CD4-positive, CD25-positive, alpha-beta regulatory T cell (primary cell): ENCODE measurements at regions not wholly inside any gene's neighbourhood (a gene's known extent, or its start where the extent isn't known, plus 50 kb on each side); places are given as distances from the start of the nearest gene placed in this dataset.

Experiments
- ATAC-seq, 2 donors: fragments of 150-1000 bp; cut with Tn5 transposase; one replicate each; pipeline ENCODE4 v1.10.0; 2021; ENCODE audit warnings: low read depth in 2 of 2, moderate number of reproducible peaks in 2 of 2, moderate library complexity in 1 of 2
- DNase-seq, 3 donors: peaks; one replicate each; pipeline versions ENCODE4 v3.0.0 to v3.0.0-alpha.2; 2012 to 2022; ENCODE audit warnings: mixed read lengths in 1 of 3
- H3K27ac ChIP-seq: one replicate; pipeline ENCODE4 v1.7.0; 2013; ENCODE audit warnings: mild to moderate bottlenecking, low read length; ENCODE audit not compliant: insufficient read depth, poor library complexity, severe bottlenecking
- H3K27me3 ChIP-seq: one replicate; pipeline ENCODE4 v1.7.0; 2013; ENCODE audit warnings: low read length; ENCODE audit not compliant: control insufficient read depth, insufficient read depth
- H3K36me3 ChIP-seq: one replicate; pipeline ENCODE4 v1.7.0; 2013; ENCODE audit warnings: mild to moderate bottlenecking, low read length, moderate library complexity; ENCODE audit not compliant: control insufficient read depth, insufficient read depth
- H3K4me1 ChIP-seq: 2 replicates; pipeline ENCODE4 v1.7.0; 2013; ENCODE audit warnings: mild to moderate bottlenecking, low read length; ENCODE audit not compliant: insufficient read depth, control insufficient read depth, poor library complexity, severe bottlenecking
- H3K4me3 ChIP-seq: one replicate; pipeline ENCODE4 v1.7.0; 2013; ENCODE audit warnings: low read depth, mild to moderate bottlenecking, low read length, moderate library complexity
- H3K9me3 ChIP-seq, 2 experiments: 1 replicate in 1 of 2; 2 replicates in 1 of 2; pipeline ENCODE4 v1.7.0; 2013; ENCODE audit warnings: low read length in 2 of 2, mild to moderate bottlenecking in 1 of 2, moderate library complexity in 1 of 2; ENCODE audit not compliant: control insufficient read depth in 2 of 2
- H3K27ac Mint-ChIP-seq, 3 donors: one replicate each; pipeline ENCODE4 v1.8.0; 2020 to 2022; ENCODE audit warnings: mild to moderate bottlenecking in 3 of 3, mixed read lengths in 3 of 3, moderate library complexity in 2 of 3
- H3K27me3 Mint-ChIP-seq: one replicate; pipeline ENCODE4 v1.8.0; 2022; ENCODE audit warnings: mild to moderate bottlenecking, mixed read lengths
- H3K36me3 Mint-ChIP-seq: one replicate; pipeline ENCODE4 v1.8.0; 2020; ENCODE audit warnings: mixed read lengths
- H3K4me1 Mint-ChIP-seq, 4 donors: one replicate each; pipeline ENCODE4 v1.8.0; 2020 to 2022; ENCODE audit warnings: mixed read lengths in 4 of 4, mild to moderate bottlenecking in 1 of 4
- H3K4me3 Mint-ChIP-seq, 4 donors: one replicate each; pipeline ENCODE4 v1.8.0; 2020 to 2022; ENCODE audit warnings: mild to moderate bottlenecking in 4 of 4, mixed read lengths in 4 of 4, moderate library complexity in 3 of 4
- H3K9me3 Mint-ChIP-seq, 7 donors: one replicate each; pipeline ENCODE4 v1.8.0; 2020 to 2022; ENCODE audit warnings: mixed read lengths in 7 of 7, mild to moderate bottlenecking in 3 of 7, moderate library complexity in 2 of 7

DNA sequence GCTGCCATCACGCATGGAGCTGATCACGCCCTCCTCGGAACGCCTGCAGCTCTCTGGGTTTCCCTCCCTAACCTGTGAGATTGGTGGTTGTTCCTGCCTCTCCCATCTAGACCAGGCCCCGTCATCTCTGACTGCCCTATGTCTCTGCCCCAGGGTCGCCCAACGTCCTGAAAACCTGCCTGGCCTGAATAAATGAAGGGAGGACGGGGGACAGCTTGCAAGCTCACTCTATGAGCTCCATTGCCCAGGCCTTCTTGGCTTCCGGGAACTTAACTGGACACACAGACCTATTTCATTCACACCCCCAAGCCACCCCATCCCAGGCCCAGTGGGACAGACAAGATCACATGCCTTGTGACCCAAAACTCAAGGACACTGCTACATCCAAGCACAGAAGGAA, 274.2 kb downstream of the XXYLT1 start:
- no peaks in the 10 kb centered on the region for H3K27me3 ChIP-seq
- no peaks in the 10 kb centered on the region for H3K9me3 ChIP-seq
- Mint-ChIP-seq H3K27me3 (peaks cover 13% of the 10 kb centered on the region), H3K9me3 (no peaks in the 10 kb centered on the region), H3K4me1 (peaks cover 0 to 2% (median 0%) of the 10 kb centered on the region in 4 donors), H3K27ac (no peak overlapping the region), H3K4me3 (no peak overlapping the region), H3K36me3 (no peaks in the 10 kb centered on the region)
- H3K27ac ChIP-seq = no peak overlapping the region
- no peaks in the 10 kb centered on the region for H3K36me3 ChIP-seq
- ATAC-seq (no peak), DNase-seq (no peak)
- H3K4me1 ChIP-seq = no peaks in the 10 kb centered on the region
- H3K4me3 ChIP-seq = no peak overlapping the region

GRCh38 chr3:194998417-194998816, 272.5 kb downstream of the XXYLT1 start:
- no peak overlapping the region for H3K4me3 Mint-ChIP-seq
- no peak for DNase-seq
- Histone ChIP-seq H3K36me3 (no peaks in the 10 kb centered on the region), H3K9me3 (no peaks in the 10 kb centered on the region), H3K4me3 (no peak overlapping the region), H3K4me1 (no peaks in the 10 kb centered on the region), H3K27me3 (no peaks in the 10 kb centered on the region), H3K27ac (no peak overlapping the region)
- H3K27ac Mint-ChIP-seq = no peak overlapping the region
- no peaks in the 10 kb centered on the region for H3K9me3 Mint-ChIP-seq
- peaks cover 0 to 4% (median 0%) of the 10 kb centered on the region in 4 donors for H3K4me1 Mint-ChIP-seq
- no peaks in the 10 kb centered on the region for H3K36me3 Mint-ChIP-seq
- no peak for ATAC-seq
- H3K27me3 Mint-ChIP-seq = peaks cover 14% of the 10 kb centered on the region

DNA sequence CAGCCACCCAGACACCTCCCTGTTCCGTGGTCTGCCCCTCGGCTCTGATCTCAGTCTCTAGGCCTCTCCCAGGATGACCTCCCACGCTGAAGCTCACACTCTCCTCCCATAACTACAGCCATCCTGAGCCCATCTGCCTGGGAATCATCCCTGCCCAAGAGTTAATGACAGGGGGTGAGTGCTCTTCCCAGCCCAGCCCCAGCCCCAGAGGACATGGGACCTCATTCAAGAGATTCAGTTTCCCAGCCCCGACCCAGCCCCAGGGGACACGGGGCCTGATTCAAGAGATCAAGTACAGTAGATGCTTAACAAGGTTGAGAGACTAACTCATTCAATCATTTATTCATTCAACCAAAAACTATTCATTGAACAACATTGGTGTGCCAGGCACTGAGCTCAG, 272.0 kb downstream of the XXYLT1 start:
- no peak overlapping the region for H3K27ac Mint-ChIP-seq
- peaks cover 0 to 4% (median 0%) of the 10 kb centered on the region in 4 donors for H3K4me1 Mint-ChIP-seq
- ATAC-seq = no peak
- Histone ChIP-seq H3K36me3 (no peaks in the 10 kb centered on the region), H3K27ac (no peak overlapping the region), H3K9me3 (no peaks in the 10 kb centered on the region), H3K27me3 (no peaks in the 10 kb centered on the region), H3K4me3 (no peak overlapping the region), H3K4me1 (no peaks in the 10 kb centered on the region)
- peaks cover 16% of the 10 kb centered on the region for H3K27me3 Mint-ChIP-seq
- peaks cover 0 to 2% (median 0%) of the 10 kb centered on the region in 7 donors for H3K9me3 Mint-ChIP-seq
- no peaks in the 10 kb centered on the region for H3K36me3 Mint-ChIP-seq
- no peak overlapping the region for H3K4me3 Mint-ChIP-seq
- DNase-seq = no peak

- no peak overlapping the region for H3K27ac Mint-ChIP-seq
- no peak for DNase-seq
These were observed 271.5 kb downstream of the XXYLT1 start for GRCh38 chr3:194999491-194999890.

DNA sequence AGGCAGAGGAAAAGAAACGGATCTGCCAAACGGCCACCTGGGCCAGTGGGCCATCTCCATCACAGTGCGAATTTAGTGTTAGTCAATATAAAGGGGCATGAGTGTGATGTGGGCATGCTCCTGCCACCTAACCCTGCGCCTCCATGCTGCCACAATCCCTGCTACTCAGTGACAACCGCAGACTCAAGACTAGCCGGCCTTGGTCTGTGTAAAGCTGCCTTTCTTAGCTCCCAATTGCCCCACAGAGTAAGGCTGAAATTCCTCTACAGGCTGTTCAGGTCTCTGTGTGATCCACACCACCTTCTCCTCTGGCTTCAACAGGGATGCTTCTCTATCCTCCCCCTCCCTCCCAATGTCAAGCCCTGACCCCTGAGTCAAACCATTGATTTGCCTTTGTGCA, 269.7 kb downstream of the XXYLT1 start:
- DNase-seq (no peak), ATAC-seq (no peak)
- Mint-ChIP-seq H3K4me1 (peaks cover 0 to 4% (median 0%) of the 10 kb centered on the region in 4 donors), H3K4me3 (no peak overlapping the region), H3K36me3 (no peaks in the 10 kb centered on the region), H3K27ac (no peak overlapping the region), H3K27me3 (peaks cover 21% of the 10 kb centered on the region), H3K9me3 (peaks cover 0 to 2% (median 0%) of the 10 kb centered on the region in 7 donors)
- H3K9me3 ChIP-seq = no peaks in the 10 kb centered on the region
- no peak overlapping the region for H3K4me3 ChIP-seq
- H3K27ac ChIP-seq = no peak overlapping the region
- H3K36me3 ChIP-seq = no peaks in the 10 kb centered on the region
- no peaks in the 10 kb centered on the region for H3K4me1 ChIP-seq
- no peaks in the 10 kb centered on the region for H3K27me3 ChIP-seq

More at GRCh38 chr3:194999491-194999890, 271.5 kb downstream of the XXYLT1 start:
- Histone ChIP-seq H3K36me3 (no peaks in the 10 kb centered on the region), H3K4me3 (no peak overlapping the region), H3K27me3 (no peaks in the 10 kb centered on the region), H3K4me1 (no peaks in the 10 kb centered on the region), H3K9me3 (no peaks in the 10 kb centered on the region), H3K27ac (no peak overlapping the region)
- Mint-ChIP-seq H3K4me3 (no peak overlapping the region), H3K36me3 (no peaks in the 10 kb centered on the region), H3K9me3 (peaks cover 0 to 2% (median 0%) of the 10 kb centered on the region in 7 donors), H3K4me1 (peaks cover 0 to 4% (median 0%) of the 10 kb centered on the region in 4 donors), H3K27me3 (peaks cover 18% of the 10 kb centered on the region)
- ATAC-seq = no peak

DNA sequence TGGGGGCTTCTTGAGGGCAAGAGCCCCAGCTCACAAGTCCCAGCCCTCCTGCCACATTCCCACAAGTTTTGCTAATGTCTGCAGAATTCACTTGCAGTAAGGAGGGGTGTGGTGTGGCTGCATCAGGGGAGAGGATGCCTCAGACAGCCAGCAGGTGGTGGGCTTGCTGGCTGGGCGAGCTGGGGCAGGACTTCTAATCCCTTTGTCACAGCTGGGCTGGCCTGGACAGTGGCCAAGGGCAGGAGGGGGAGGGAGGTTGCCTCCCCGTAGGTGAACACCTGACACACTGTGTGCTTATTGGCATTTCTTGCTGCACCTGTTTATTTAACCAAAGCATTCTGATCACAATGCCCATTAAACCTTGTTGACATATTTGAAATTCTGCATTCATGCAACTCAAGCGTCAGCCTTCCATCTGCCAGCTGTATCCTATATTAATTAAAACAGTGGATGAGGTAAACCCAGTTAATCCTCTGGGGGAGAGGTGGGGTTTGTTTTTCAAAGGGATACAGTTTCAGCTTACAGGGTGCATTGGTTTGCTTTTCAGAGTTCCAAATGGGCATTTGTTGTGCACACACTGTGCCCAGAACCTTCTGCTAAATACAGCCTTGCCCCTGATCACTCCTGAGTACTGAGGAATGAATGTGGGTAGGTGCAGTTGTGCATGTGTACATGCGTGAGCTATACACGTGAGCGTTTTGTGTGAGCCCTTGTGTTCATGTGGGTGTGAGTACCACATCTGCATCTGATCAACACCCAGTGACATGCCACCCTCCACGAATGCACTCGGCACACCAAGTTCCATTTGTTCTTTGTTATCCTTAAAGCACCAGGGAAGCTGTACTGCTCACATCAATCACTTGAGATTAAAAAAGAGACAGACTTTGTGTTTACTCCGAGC, 268.7 kb downstream of the XXYLT1 start:
- no peaks in the 10 kb centered on the region for H3K36me3 ChIP-seq
- no peaks in the 10 kb centered on the region for H3K4me1 ChIP-seq
- Mint-ChIP-seq H3K4me1 (peaks cover 0 to 4% (median 0%) of the 10 kb centered on the region in 4 donors), H3K36me3 (no peaks in the 10 kb centered on the region), H3K4me3 (no peak overlapping the region), H3K9me3 (peaks cover 0 to 2% (median 0%) of the 10 kb centered on the region in 7 donors), H3K27me3 (peaks cover 26% of the 10 kb centered on the region), H3K27ac (no peak overlapping the region)
- H3K9me3 ChIP-seq = no peaks in the 10 kb centered on the region
- no peak overlapping the region for H3K4me3 ChIP-seq
- DNase-seq = peak in 2 of 3 donors; percentile 11 to 39
- ATAC-seq = no peak
- no peak overlapping the region for H3K27ac ChIP-seq
- no peaks in the 10 kb centered on the region for H3K27me3 ChIP-seq

- H3K4me3 ChIP-seq = no peak overlapping the region
- no peaks in the 10 kb centered on the region for H3K27me3 ChIP-seq
- no peaks in the 10 kb centered on the region for H3K9me3 ChIP-seq
- H3K36me3 ChIP-seq = no peaks in the 10 kb centered on the region
- H3K4me1 Mint-ChIP-seq = peaks cover 0 to 4% (median 0%) of the 10 kb centered on the region in 4 donors
- DNase-seq (no peak), ATAC-seq (no peak)
- H3K36me3 Mint-ChIP-seq = no peaks in the 10 kb centered on the region
- H3K27ac ChIP-seq = no peak overlapping the region
- peaks cover 29% of the 10 kb centered on the region for H3K27me3 Mint-ChIP-seq
- H3K4me3 Mint-ChIP-seq = no peak overlapping the region
- no peaks in the 10 kb centered on the region for H3K4me1 ChIP-seq
- peaks cover 0 to 2% (median 0%) of the 10 kb centered on the region in 7 donors for H3K9me3 Mint-ChIP-seq
- no peak overlapping the region for H3K27ac Mint-ChIP-seq
These were observed 267.7 kb downstream of the XXYLT1 start for GRCh38 chr3:195003006-195003892.
